Colonic mucosa (tissue), 4 donors: ENCODE measurements at regions not wholly inside any gene's neighbourhood (a gene's known extent, or its start where the extent isn't known, plus 50 kb on each side); places are given as distances from the start of the nearest gene placed in this dataset.

Experiments
- DNase-seq: peaks from one replicate; pipeline ENCODE4 v3.0.0-alpha.2; 2020
- H3K27ac ChIP-seq: fragments of 200-600 bp; one replicate; pipeline ENCODE4 v1.8.0; 2021
- H3K27me3 ChIP-seq: fragments of 200-600 bp; one replicate; pipeline ENCODE4 v1.8.0; 2021
- H3K36me3 ChIP-seq: fragments of 200-600 bp; one replicate; pipeline ENCODE4 v1.8.0; 2021
- H3K4me1 ChIP-seq: fragments of 200-600 bp; one replicate; pipeline ENCODE4 v1.8.0; 2021; ENCODE audit warnings: mild to moderate bottlenecking
- H3K4me3 ChIP-seq: fragments of 200-600 bp; one replicate; pipeline ENCODE4 v1.8.0; 2021
- H3K9ac ChIP-seq, 2 donors: one replicate each; pipeline ENCODE4 v1.7.0; 2013; ENCODE audit warnings: control low read depth in 2 of 2, low read depth in 2 of 2, low read length in 2 of 2
- H3K9me3 ChIP-seq: fragments of 200-600 bp; one replicate; pipeline ENCODE4 v1.8.0; 2021
- CTCF ChIP-seq: fragments of 200-600 bp; IDR thresholded peaks from one replicate; pipeline ENCODE4 v1.8.0; 2022; ENCODE audit warnings: antibody characterized with exemption, mild to moderate bottlenecking
- intact Hi-C: fragments of 100-400 bp; cut with DNase I; formaldehyde crosslinking; loops from one replicate; pipeline ENCODE4 v1.14.1; 2022
- donor health status: healthy.
- donor health status: DM: no; HTN: no; CAD: no.
- donor health status: DM: no; HTN: no; CAD: no.

GRCh38 chr17:36861531-36861930 is 75.7 kb upstream of the LHX1 start:
- intact Hi-C loops: no loop called here
- H3K4me3 ChIP-seq: no peak overlapping the region
- no peaks in the 10 kb centered on the region for H3K9me3 ChIP-seq
- no peak overlapping the region for H3K9ac ChIP-seq
- no peaks in the 10 kb centered on the region for H3K4me1 ChIP-seq
- H3K36me3 ChIP-seq: no peaks in the 10 kb centered on the region
- no peak overlapping the region for H3K27ac ChIP-seq
- no peaks in the 10 kb centered on the region for H3K27me3 ChIP-seq
- no peak for TF ChIP-seq CTCF
- DNase-seq: no peak

- no peaks in the 10 kb centered on the region for H3K4me1 ChIP-seq
- TF ChIP-seq CTCF: no peak
- H3K36me3 ChIP-seq: no peaks in the 10 kb centered on the region
- no peaks in the 10 kb centered on the region for H3K9me3 ChIP-seq
- no peaks in the 10 kb centered on the region for H3K27me3 ChIP-seq
- intact Hi-C loops: no loop called here
- H3K9ac ChIP-seq: no peak overlapping the region
- no peak overlapping the region for H3K27ac ChIP-seq
- DNase-seq: no peak
- H3K4me3 ChIP-seq: no peak overlapping the region
Measured at GRCh38 chr17:36862116-36862920, 75.0 kb upstream of the LHX1 start.

GRCh38 chr17:36863131-36863530 is 74.1 kb upstream of the LHX1 start:
- no peak for TF ChIP-seq CTCF
- no peaks in the 10 kb centered on the region for H3K9me3 ChIP-seq
- no peak overlapping the region for H3K9ac ChIP-seq
- H3K27me3 ChIP-seq: no peaks in the 10 kb centered on the region
- no peaks in the 10 kb centered on the region for H3K36me3 ChIP-seq
- no peaks in the 10 kb centered on the region for H3K4me1 ChIP-seq
- intact Hi-C loops: no loop called here
- no peak overlapping the region for H3K4me3 ChIP-seq
- no peak for DNase-seq
- H3K27ac ChIP-seq: no peak overlapping the region

- intact Hi-C loops: no loop called here
- no peaks in the 10 kb centered on the region for H3K27me3 ChIP-seq
Measured at GRCh38 chr17:36863676-36864612, 73.3 kb upstream of the LHX1 start.

More at GRCh38 chr17:36863676-36864612, 73.3 kb upstream of the LHX1 start:
- Histone ChIP-seq H3K9ac (no peak overlapping the region), H3K4me1 (no peaks in the 10 kb centered on the region), H3K9me3 (no peaks in the 10 kb centered on the region), H3K4me3 (no peak overlapping the region), H3K27ac (no peak overlapping the region), H3K36me3 (no peaks in the 10 kb centered on the region)
- no peak for DNase-seq
- no peak for TF ChIP-seq CTCF
